Epidermal melanocyte (primary cell): ENCODE measurements at regions not wholly inside any gene's neighbourhood (a gene's known extent, or its start where the extent isn't known, plus 50 kb on each side); places are given as distances from the start of the nearest gene placed in this dataset.

ENCODE experiments used
- DNase-seq: peaks from one replicate; pipeline ENCODE4 v3.0.0; 2011; ENCODE audit warnings: low spot score; ENCODE audit not compliant: insufficient read length

DNA sequence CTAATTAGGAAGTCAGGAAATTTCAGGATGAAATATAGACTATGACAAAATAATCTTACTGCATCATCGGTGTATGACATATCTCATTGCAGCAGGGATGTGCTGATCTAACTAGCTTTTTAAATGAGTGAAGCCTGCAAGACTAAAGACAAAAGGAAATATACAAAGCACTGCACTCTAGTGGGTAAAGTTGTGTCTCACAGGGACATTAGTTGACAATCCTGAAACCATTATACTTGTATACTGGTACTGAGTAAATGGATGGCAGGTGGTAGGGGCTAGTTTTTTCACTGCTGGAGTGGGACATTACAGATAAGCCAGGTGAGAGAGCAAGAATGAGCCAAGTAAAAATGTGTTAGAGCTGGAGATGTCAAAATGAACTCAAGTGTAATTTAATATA lies 317.5 kb upstream of the RAB6C start:
- no peak for DNase-seq

DNA sequence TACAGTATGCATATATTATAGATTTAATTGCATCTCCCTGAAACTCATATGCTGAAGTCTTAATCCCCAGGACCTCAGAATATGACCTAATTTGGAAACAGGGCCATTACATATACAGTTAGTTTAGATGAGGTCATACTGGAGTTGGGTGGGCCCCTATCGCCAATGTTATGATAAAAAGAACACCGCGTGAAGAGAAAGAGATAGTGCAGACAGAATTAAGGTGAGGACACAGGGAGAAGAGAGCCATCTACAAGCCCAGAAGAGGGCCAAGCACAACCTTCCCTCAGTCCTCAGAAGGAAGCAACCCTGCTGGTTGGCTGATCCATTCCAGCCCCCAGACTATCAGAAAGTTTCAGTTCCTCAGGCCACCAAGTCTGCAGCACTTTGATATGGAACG lies 311.9 kb upstream of the RAB6C start:
- no peak for DNase-seq

DNA sequence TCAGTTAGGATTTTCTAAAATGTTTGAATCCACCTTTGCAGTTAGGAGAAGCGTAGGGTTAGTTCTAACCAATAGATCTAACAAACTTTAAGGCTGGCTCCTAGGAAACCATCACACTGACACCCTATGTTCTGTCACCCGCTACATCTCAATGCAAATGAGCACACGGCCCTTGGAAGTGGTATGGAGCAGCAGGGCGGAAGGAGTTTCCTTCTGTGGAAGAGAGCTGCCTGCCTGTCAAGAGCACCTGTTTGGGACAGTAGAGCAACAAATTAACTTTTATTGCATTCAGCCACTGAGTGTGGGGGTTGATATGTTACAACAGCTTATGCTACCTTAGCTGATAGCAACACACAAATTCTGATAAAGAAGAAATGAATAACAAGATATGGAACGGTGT lies 306.9 kb upstream of the RAB6C start:
- DNase-seq = no peak

DNA sequence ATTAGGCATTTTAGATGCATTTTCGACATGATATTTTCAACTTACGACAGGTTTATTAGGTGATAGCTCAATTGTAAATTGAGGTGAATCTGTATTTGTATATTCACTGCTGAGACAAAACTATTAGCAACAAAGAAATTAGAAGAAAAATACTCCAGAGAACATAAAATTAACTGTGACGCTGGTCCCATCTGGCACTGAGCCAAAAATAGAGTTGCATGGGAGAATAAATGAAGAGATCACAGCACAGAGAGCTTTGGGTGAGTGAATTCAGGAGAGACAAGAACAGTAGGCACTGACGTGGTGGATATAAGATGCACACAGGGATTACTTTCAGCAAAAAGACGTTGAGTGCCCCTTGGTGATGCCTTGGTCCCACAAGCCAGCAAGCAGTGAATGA lies 306.2 kb upstream of the RAB6C start:
- no peak for DNase-seq

DNA sequence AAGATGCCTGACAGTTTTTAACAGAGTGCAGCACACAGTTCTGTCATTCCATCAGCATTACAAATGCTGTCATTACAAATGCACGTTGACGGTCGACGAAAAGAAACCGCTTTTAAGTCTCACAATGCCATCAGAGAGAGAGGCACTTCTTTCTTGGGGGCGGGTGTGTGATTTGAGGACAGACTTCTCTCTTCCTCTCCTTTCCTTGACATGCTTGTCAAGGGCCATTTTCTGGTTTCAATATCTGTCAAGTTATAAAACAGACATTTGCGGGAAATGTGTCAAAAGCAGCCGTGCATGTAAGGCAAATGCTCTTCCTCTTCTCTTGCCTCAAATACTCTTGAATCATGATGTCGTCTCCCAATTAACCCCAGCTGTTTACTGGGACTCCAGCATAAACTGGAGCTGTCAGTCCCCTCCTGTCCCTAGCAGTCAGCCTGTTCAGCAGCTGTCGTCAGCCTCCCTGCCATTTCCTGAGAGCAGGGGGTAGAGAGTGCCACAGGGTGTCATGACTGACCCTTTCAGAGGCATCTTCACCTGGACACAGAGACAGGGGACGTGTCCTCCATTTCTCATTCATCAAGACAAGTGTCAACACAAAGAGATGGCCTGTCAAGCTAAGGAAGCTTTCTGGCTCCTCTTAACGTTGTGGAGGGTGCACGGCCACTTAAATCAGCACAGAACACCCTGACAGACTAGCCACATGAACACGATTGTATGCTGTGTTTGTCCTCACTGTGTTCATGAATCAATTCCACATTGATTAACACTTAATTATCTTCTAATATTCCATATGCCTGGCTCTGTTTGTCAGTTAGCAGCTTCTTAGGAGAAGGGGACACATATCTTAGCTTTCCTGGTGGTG lies 305.4 kb upstream of the RAB6C start:
- no peak for DNase-seq

DNA sequence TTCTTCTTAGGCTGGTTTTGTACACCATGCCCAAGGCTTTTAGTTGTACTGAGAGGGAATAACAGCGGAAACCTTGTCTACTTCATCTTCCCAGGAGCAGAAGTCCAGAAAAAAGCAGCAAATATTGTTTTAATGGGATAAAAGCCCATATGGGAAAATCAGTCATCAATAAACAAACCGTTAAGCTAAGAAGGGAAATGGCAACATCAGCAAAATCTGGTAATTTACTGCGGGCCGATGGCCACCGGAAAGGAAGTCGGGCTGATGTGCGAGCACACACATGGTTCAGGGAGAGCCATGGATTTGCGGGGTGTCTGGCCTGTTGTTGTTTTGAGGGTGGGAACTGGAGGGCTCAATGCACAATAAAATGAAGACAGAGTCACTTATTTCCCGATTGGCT lies 300.7 kb upstream of the RAB6C start:
- no peak for DNase-seq

DNA sequence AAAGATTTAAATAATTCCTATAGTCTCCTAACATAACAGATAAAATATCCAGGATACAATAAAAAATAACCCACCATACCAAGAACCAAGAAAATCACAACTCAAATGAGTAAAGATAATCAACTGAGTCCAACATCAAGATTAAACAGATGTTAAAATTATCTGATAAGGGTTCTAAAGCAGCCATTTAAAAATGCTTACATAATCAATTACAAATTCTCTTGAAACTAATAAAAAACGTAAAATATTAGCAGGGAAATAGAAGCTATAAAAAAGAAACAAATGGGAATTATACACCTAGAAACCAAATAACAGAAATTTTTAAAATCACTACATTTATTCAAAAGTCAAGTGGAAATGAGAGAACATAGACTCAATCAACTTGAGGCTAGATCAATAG lies 297.7 kb upstream of the RAB6C start:
- DNase-seq = no peak

DNA sequence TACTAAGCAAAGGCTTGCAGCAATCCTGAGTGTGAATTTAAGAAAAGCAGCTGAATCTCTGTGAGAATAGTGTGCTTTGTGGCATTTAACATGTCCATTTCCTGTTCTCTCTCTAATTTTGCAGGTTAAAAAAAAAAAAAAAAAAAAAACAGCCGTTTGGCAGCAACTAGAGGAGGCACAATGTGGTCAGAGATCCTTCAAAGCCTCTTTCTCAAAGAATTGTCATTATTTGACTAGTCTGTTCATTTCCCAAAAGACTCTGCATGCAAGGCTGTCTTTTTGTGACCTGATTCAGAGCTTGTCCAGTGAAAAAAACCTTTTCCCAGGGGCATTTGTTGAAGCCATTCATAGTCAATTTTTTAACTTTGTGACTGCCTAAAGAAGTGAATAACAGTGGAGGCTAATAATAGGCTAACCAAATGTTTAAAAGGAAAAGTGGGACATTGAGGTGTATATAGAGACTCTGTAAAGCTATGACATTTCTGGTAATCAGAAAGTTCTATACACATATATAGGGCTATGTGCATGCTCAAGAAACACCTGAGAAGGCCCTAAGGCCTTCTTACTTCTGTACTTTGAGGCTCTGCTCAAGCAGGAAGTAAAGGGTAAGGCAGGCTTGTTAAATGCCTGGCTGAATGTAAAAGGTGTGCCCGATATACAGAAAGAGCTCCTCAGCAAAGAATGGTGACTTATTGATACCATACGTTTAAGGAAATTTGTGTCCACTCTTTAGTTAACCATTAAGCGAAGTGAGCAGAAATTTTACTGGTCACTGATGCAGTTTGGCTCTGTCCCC lies 289.6 kb upstream of the RAB6C start:
- DNase-seq = no peak

DNA sequence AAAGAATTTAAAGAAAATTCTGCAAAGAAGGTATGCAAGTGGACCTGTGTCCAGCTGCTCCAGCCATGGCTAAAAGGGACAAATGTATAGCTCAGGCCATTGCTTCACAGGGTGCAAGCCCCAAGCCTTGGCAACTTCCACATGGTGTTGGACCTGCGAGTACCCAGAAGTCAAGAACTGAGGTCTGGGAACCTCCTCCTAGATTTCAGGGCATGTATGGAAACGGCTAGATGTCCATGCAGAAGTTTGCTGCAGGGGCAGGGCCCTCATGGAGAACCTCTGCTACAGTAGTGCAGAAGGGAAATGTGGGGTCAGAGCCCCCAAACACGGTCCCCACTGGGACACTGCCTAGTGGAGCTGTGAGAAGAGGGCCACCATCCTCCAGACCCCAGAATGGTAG lies 284.0 kb upstream of the RAB6C start:
- DNase-seq = no peak

DNA sequence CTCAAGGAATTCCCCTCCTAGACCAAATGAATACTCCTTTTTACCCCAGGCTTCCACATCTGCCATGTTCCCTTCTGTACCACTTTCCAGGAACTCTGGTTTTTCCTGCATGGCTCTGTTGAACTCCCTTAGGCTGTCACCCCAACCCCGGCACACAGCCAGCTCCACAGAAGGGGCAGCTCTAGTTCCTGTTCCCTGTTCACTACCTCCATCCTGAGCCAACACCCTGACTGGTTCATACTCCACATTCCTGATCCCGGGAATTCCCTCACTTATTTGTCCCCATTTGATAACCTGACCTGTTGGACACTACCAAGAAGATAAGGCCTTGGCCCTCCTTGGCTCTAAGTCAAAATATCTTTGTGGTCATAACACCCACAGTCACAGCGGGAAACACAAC lies 280.9 kb upstream of the RAB6C start:
- no peak for DNase-seq

DNA sequence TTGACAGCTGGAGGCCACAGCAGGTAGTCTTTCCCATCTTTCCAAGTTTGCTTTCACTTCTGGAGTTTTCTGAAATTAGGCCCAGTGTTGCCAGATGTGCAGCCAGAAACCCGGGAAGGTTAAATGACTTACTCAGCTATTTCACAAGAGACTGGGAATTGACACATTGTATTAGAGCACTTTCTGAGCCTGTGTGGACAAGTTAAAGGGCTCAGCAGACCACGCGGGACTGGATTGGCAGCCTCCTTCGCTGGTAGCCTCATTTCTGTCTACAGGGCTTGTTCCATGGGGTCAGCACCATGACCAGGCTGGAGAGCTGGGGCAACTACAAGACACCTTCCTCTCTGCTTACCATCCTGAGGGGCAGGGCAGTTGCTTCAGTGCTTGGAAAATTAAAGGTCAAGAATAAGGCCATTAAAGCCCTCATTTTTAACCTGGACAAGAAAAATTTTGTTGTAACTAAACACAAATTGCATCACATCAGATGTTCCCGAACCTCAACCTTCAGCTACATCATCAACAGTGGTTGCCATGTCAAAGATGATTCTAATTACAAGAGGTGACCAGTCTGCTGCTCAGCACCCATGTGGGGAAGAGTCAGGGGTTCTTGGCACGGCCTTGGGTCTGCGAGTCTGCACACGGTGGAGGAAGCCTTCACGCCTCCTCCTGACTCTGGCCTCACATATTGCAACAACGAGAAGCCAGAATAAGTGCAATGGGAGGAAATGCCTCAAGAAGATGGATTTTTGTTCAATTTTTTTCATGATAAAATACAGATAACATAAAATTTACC lies 279.5 kb upstream of the RAB6C start:
- no peak for DNase-seq

DNA sequence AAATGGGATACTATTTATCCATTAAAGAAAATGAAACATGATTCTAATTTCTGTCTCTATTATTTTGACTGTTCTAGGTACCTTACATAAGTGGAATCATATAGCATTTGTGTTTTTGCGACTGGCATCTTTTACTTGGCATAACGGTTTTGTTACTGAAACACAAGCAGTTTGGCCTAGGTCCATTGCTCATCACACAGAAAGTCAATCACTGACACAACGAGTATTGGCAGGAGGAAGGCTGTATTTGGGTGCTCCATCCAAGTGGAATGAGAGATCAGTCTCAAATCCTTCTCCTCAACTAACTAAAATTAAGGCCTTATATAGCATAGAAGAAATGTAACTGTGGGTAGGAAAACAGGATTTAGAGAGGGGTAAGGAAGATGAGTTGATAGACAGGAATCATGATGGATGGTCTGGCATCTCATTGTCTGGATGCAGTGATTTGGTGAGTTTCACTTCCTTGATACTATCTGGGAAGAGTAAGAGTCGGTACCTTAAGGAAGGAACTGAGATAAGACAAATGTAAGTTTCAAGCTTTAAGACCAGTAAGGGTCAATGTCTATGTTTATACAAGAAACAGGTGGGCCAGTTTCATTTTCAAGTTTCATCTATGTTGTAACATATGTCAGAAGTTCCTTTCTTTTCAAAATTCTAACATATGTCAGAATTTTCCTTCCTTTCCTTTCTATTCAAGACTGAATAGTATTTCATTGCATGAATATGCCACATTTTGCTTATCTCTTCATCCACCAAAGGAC lies 276.9 kb upstream of the RAB6C start:
- DNase-seq = no peak

DNA sequence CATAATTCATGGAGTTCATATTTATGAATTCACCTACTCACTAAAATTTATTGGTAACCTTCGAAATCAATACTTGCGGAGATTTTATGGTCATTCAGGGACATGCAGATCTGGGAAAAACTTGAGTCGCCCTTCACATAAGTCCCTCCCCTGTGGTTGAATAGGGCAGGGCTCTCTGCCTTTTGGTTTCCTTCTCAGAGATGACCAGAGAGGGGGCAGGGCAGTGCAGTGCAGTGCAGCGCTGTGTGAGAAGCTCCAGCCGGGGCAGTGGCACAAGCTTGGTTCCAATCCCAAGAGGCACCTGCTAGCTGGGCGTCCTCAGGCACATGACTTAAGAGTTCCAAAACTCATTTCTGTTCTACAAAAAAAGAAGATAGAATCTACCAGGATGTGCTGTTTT lies 274.4 kb upstream of the RAB6C start:
- DNase-seq = no peak

DNA sequence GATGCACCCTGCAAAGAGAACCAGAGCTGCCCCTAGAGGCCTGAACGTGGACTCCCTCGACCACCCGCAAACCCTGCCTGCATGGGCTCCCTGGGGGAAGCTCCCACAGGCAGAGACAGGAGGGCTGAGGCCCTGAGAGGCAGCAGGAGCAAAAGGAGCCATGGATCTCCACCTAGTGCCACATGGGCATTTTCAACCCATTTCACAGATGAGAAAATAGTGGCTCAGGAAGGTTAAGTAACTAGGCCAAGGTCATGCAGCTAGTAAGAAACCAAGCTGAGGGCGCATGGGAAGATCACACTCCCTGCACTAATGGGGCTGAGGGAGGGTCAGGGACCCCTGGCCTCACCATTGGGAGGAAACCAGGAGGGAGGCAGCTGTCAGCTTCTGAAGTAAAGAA lies 271.7 kb upstream of the RAB6C start:
- no peak for DNase-seq

DNA sequence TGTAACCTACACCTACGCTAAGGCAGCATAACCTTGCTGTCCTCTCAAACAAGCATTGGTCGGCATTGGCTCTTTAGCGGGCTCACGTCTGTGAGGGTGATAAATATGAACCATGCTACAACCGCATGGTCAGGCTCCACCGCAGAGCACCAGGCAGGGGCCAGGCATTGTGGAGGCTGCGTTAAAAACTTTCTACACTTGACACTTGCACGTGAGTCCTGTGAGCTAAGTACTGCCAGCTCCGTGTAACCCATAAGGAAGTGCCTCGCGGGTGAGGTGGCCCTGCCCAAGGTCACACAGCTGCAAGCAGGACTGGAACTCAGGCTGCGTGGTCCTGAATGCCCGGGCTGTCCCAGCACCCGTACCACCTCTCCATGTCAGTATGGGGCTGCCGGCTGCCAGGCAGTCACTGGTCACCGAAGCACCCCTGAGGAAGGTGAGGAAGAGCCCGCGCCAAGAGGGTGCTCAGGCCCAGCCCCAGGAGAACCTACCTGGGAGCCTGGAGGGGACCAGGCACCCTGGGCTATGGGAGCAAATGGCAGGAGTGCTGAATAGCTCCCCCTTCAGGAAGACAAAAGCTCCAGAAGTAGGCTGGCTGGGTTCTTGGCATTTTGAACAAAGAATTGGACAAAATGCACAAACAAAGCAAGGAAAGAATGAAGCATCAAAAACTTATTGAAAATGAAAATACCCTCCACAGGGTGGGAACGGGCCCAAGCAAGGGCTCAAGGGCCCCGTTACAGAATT lies 271.1 kb upstream of the RAB6C start:
- DNase-seq = no peak

DNA sequence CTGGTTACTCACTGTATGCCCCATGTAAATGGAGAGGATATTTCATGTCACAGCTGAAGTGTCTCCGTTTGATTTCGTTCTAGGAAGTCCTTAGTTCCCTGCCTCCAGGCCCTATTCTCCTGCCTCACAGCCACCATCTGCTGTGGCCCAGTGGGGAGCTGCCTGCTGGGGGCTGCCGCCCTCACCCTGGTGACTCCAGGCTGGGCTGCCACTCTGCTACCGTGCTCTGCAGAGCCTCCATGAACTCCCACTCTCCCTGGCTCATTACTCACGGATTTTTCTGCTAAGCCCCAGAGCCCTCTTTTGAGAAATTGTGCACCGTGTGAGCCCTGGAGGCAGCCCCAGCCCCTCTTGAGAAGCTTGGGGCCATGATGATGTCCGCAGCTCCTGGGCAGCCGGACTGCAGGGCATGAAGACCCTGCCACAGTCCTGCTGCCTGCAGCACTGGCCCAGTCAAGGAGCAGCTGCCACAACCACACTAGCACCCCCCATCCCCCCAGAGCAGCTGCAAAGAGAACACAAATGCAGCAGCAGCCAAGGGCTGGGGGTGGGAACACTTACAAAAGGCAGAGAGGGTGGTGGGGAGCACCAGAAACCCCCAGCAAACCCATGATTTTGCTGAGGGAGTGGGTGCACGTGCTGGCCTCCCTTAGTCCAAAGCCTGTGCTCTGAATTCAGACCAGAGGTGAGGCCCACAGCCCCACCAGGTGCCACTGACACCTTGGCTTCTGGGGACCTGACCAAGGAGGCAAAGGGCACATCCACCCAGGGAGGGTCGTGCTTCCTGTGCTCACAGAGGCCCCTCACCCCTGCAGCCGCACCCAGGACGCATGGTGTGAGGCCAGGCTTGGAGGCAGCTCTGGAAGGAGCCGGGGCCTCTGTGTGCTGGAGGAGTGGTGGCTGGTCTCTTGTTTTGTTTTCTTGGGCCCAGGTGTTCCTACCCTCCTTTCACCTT lies 270.2 kb upstream of the RAB6C start:
- DNase-seq = no peak

DNA sequence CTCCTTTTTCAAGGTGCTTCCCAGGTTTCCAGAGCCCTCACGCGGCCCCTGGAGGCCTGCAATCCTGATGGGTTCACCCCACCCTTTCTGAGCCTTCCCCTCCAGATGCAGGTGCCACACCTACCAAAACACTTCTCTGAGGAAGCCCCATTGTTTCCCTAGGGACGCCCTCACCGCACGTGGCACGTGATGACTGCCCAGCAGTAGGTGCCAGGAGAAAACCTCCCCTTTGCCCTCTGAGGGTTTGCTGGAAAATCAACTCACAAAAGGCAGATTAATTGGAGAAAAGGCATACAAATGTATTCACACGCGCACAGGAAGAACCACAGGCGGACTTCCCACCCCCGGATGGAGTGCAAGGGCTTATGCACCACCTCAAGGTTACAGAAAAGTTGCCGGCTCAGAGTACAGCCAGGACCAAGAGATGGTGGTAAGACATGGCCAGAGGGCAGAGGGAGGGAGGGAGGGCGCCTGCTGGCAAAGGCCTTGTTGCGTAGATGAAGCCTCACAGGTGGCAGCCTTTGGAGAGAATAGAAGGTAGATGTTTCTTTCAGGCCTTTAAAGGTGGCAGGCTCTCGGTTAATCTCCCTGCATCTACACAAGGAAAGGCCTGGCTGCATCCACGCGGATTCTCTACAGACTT lies 269.4 kb upstream of the RAB6C start:
- DNase-seq = no peak

DNA sequence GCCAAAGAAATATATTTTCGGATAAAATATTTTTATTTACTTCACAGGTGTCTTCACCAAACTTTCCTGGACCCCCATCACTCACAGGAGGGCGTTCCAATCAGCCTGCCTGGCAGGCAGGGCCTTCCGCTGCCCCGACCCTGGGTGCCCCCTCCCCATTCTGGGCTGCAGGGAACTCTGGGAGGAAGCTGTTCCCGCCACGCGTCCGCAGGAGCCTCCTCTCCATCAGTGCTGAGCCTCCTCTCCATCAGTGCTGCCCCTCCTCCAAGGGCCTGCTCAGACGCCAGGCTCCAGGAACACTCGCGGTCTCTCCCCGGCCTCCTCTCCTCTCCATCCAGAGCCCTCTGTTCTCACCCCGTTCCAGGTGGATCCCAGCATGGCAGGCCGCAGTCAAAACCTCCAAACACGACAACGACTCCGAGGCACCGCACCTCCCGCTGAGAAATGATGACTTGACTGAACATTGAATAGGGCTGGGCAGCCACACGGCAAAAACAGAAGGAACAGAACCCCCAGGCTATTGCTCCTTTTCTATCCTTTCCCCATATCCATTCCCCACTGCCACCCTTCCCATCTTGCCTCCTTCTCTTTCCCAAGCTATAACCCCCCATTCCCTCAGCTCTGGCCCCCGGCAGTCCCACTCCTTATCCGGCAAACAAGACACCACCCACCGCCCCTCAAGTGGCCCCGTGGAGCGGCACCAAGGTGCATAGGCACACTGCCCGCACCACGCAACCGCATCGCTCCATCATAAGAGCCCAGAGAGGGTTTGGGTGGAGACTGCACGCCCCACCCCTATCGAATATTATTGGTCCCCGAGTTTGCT lies 268.6 kb upstream of the RAB6C start:
- no peak for DNase-seq
